K562 (cell line): ENCODE measurements at regions not wholly inside any gene's neighbourhood (a gene's known extent, or its start where the extent isn't known, plus 50 kb on each side); places are given as distances from the start of the nearest gene placed in this dataset.
A peak's percentile ranks its signal among the peaks of the same experiment; 100 is the strongest.

Source experiments
- ATAC-seq: fragments of 200-7000 bp; cut with Tn5 transposase; 3 replicates; pipeline ENCODE4 v1.9.1; 2020; ENCODE audit warnings: moderate library complexity
- BruUV-seq: library from RNA; stranded (reverse); fragments of 400-500 nt; replicated peaks from 2 replicates; lab custom pipeline; 2021; lab: Mats Ljungman, UMichigan
- CTCF ChIA-PET: fragments of 300-600 bp; formaldehyde crosslinking; extraction: SDS; loops from one replicate; lab custom pipeline; 2021; ENCODE audit warnings: low intra/inter-chr PET ratio; lab: Yijun Ruan, JAX
- POLR2A ChIA-PET: fragments of 300-600, 350-650 bp; sonication (Branson Sonifier 250); formaldehyde crosslinking; extraction: SDS; loops from one replicate; lab custom pipeline; 2021; ENCODE audit warnings: antibody characterized with exemption, inconsistent platforms; lab: Yijun Ruan, JAX
- DNase-seq, 4 experiments: peaks; one replicate each; pipeline versions ENCODE4 v3.0.0 to v3.0.0-alpha.2; 2011 to 2018; ENCODE audit warnings: low spot score in 3 of 4, mixed read lengths in 3 of 4; ENCODE audit errors: extremely low read depth in 1 of 4
- FAIRE-seq: peaks from 2 replicates; lab custom pipeline; 2011; peaks lifted over from hg19 to GRCh38; lab: Jason Lieb, UNC
- H2AFZ ChIP-seq: 2 replicates; pipeline ENCODE4 v1.6.0; 2011; ENCODE audit warnings: low read depth, low read length, control low read depth, inconsistent platforms
- H3K27ac ChIP-seq: fragments of 200-600 bp; 3 replicates; pipeline ENCODE4 v1.8.0; 2011; ENCODE audit warnings: low read depth, mild to moderate bottlenecking, control low read depth, inconsistent platforms, low read length, moderate library complexity, mixed read lengths; ENCODE audit errors: extremely low read depth
- H3K27me3 ChIP-seq, 2 experiments: fragments of 300-600 bp in 1 of 2; 2 replicates in 1 of 2; 3 replicates in 1 of 2; pipeline versions ENCODE4 v1.6.0 to v1.8.0; 2011; ENCODE audit warnings: inconsistent platforms in 2 of 2, low read length in 2 of 2, mild to moderate bottlenecking in 1 of 2, mixed read lengths in 1 of 2, moderate library complexity in 1 of 2; ENCODE audit not compliant: control insufficient read depth in 2 of 2, insufficient read depth in 2 of 2
- H3K36me3 ChIP-seq: fragments of 300-600 bp; 3 replicates; pipeline ENCODE4 v1.8.0; 2011; ENCODE audit warnings: mild to moderate bottlenecking, low read length, inconsistent platforms; ENCODE audit not compliant: control insufficient read depth, insufficient read depth
- H3K4me1 ChIP-seq, 2 experiments: fragments of 200-600 bp in 1 of 2; replicated peaks in 1 of 2; 2 replicates in 1 of 2; 3 replicates in 1 of 2; pipeline versions ENCODE4 v1.5.1 to v1.8.0; 2011; ENCODE audit warnings: inconsistent platforms in 2 of 2, low read length in 2 of 2, mild to moderate bottlenecking in 1 of 2, mixed read lengths in 1 of 2, moderate library complexity in 1 of 2; ENCODE audit not compliant: control insufficient read depth in 2 of 2, insufficient read depth in 2 of 2
- H3K4me2 ChIP-seq: 2 replicates; pipeline ENCODE4 v1.6.1; 2011; ENCODE audit warnings: low read length, control low read depth, inconsistent platforms, mixed read lengths; ENCODE audit not compliant: insufficient read depth
- H3K4me3 ChIP-seq: fragments of 200-600 bp; sonication (generic), shearing (Covaris generic); 2 replicates; pipeline ENCODE4 v1.5.1; 2016; ENCODE audit warnings: control low read depth, inconsistent platforms
- H3K79me2 ChIP-seq: fragments of 200-600 bp; 3 replicates; pipeline ENCODE4 v1.8.0; 2011; ENCODE audit warnings: low read length, inconsistent platforms; ENCODE audit not compliant: control insufficient read depth, insufficient read depth
- H3K9ac ChIP-seq, 2 experiments: 2 replicates each; pipeline versions ENCODE4 v1.6.0 to v1.6.1; 2011; ENCODE audit warnings: low read depth in 2 of 2, low read length in 2 of 2, control low read depth in 1 of 2, inconsistent platforms in 1 of 2, mild to moderate bottlenecking in 1 of 2, mixed read lengths in 1 of 2; ENCODE audit not compliant: insufficient read depth in 1 of 2
- H3K9me1 ChIP-seq: one replicate; pipeline ENCODE4 v1.6.0; 2011; ENCODE audit warnings: inconsistent platforms, mild to moderate bottlenecking, low read length, moderate library complexity; ENCODE audit not compliant: control insufficient read depth, insufficient read depth
- H3K9me3 ChIP-seq: replicated peaks from 2 replicates; pipeline ENCODE4 v1.5.1; 2011; ENCODE audit warnings: low read depth, low read length, inconsistent platforms; ENCODE audit not compliant: control insufficient read depth, insufficient read depth
- H4K20me1 ChIP-seq: replicated peaks from 2 replicates; pipeline ENCODE4 v1.6.1; 2011; ENCODE audit warnings: low read length, inconsistent platforms, mixed read lengths; ENCODE audit not compliant: control insufficient read depth, insufficient read depth
- E2F6 ChIP-seq, 2 experiments: IDR thresholded peaks; 2 replicates each; pipeline ENCODE4 v1.6.1; 2011; ENCODE audit warnings: borderline replicate concordance in 1 of 2, control low read depth in 1 of 2, low read depth in 1 of 2, low read length in 1 of 2, mild to moderate bottlenecking in 1 of 2, mixed read lengths in 1 of 2, moderate library complexity in 1 of 2; ENCODE audit not compliant: insufficient read depth in 1 of 2, insufficient read length in 1 of 2, poor library complexity in 1 of 2, severe bottlenecking in 1 of 2; ENCODE audit errors: extremely low read depth in 1 of 2
- HIVEP1 ChIP-seq: fragments of 250-450 bp; sonication (Bioruptor Pico); IDR thresholded peaks from 2 replicates; pipeline ENCODE4 v1.4.0; 2020; ENCODE audit warnings: mild to moderate bottlenecking
- PATZ1 ChIP-seq: fragments of 250-450 bp; sonication (Bioruptor Pico); IDR thresholded peaks from 2 replicates; pipeline ENCODE4 v1.5.0; 2020; ENCODE audit warnings: mild to moderate bottlenecking, borderline replicate concordance
- SLC30A9 ChIP-seq: fragments of 250-450 bp; sonication (Bioruptor Pico); IDR thresholded peaks from 2 replicates; pipeline ENCODE4 v1.8.0; 2022; ENCODE audit warnings: mild to moderate bottlenecking, moderate library complexity
- SP2 ChIP-seq: IDR thresholded peaks from 2 replicates; pipeline ENCODE4 v1.6.1; 2011; ENCODE audit warnings: mild to moderate bottlenecking, low read depth, low read length, moderate library complexity; ENCODE audit not compliant: poor library complexity, severe bottlenecking; ENCODE audit errors: extremely low read depth
- TCF3 ChIP-seq: sonication (generic); formaldehyde crosslinking; IDR thresholded peaks from 2 replicates; pipeline ENCODE4 v1.4.0; 2020; ENCODE audit warnings: mild to moderate bottlenecking, missing genetic modification reagents
- TRIM24 ChIP-seq, 2 experiments: fragments of 450-650 bp; IDR thresholded peaks; 2 replicates each; pipeline ENCODE4 v1.6.1; 2016
- U2AF2 ChIP-seq: fragments of 200-400 bp; formaldehyde crosslinking; optimal IDR thresholded peaks from 2 replicates; pipeline ENCODE3; 2017; ENCODE audit warnings: low read depth, mild to moderate bottlenecking, low read length
- ZNF398 ChIP-seq: fragments of 250-450 bp; sonication (Bioruptor Pico); IDR thresholded peaks from 2 replicates; pipeline ENCODE4 v1.8.0; 2021; ENCODE audit warnings: moderate library complexity, mild to moderate bottlenecking, inconsistent platforms
- ZNF449 ChIP-seq: fragments of 250-450 bp; sonication (Bioruptor Pico); IDR thresholded peaks from 2 replicates; pipeline ENCODE4 v1.8.0; 2022; ENCODE audit warnings: moderate library complexity, mild to moderate bottlenecking, inconsistent platforms
- ZNF780A ChIP-seq: fragments of 250-450 bp; sonication (Bioruptor Pico); IDR thresholded peaks from 2 replicates; pipeline ENCODE4 v1.5.0; 2021; ENCODE audit warnings: mild to moderate bottlenecking
- WGBS: fragments of 100-300 bp; shearing (Covaris generic); methylation state at CpG from one replicate; pipeline ENCODE4 v1.1.6; 2016; ENCODE audit warnings: low coverage, mixed read lengths; ENCODE audit not compliant: insufficient coverage; ENCODE audit errors: missing lambda C conversion rate; 5-methylcytosine and 5-hydroxymethylcytosine counted together
- in situ Hi-C: fragments of 300-500 bp; cut with MboI; formaldehyde crosslinking; loops from 4 replicates; pipeline ENCODE4 v1.15.0; 2018; ENCODE audit warnings: inconsistent platforms, mixed read lengths
- intact Hi-C: fragments of 100-400 bp; cut with micrococcal nuclease; formaldehyde crosslinking; loops from 2 replicates; pipeline ENCODE4 v1.14.2; 2022
- TF ChIP-seq, protein P1 (sequence below): sonication (generic); formaldehyde crosslinking; IDR thresholded peaks from 2 replicates; pipeline ENCODE4 v1.9.0; 2022; ENCODE audit warnings: mild to moderate bottlenecking, missing genetic modification reagents
- TF ChIP-seq, protein P2 (sequence below): fragments of 450-650 bp; formaldehyde crosslinking; IDR thresholded peaks from 2 replicates; pipeline ENCODE4 v1.4.0; 2022; ENCODE audit warnings: mild to moderate bottlenecking, moderate library complexity

- Histone ChIP-seq H3K27ac (no peak overlapping the region; the same call in 2 of the 3 replicates), H3K27me3 (no peaks in the 10 kb centered on the region), H3K4me2 (no peak overlapping the region), H3K9me3 (peaks cover 9% of the 10 kb centered on the region), H3K4me1 (peaks cover 0 to 10% of the 10 kb centered on the region in 2 experiments; a peak in 3 of 5 replicates), H3K79me2 (no peaks in the 10 kb centered on the region), H2AFZ (0 out of 2 replicates have a peak overlapping the region, but pooled peaks have one; percentile 22), H3K9ac (no peak overlapping the region), H3K36me3 (no peaks in the 10 kb centered on the region), H3K9me1 (no peaks in the 10 kb centered on the region), H4K20me1 (no peaks in the 10 kb centered on the region), H3K4me3 (no peak overlapping the region)
- POLR2A ChIA-PET: no interaction called here
- CTCF ChIA-PET: no interaction called here
- in situ Hi-C loops: no loop called here
- WGBS: 0% methylated on average over 3 of the region's 3 CpGs
- FAIRE-seq: no peak
- intact Hi-C loops: no loop called here
- peak in 1 of 4 experiments; percentile 30 for DNase-seq
- ATAC-seq: no peak
- BruUV-seq: no TSS peak
- TF ChIP-seq HIVEP1 (CRISPR knock-in tag): no peak
- TF ChIP-seq, protein P1, sequence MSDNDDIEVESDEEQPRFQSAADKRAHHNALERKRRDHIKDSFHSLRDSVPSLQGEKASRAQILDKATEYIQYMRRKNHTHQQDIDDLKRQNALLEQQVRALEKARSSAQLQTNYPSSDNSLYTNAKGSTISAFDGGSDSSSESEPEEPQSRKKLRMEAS (CRISPR knock-in tag): no peak
- TF ChIP-seq TCF3 (CRISPR knock-in tag): peak; percentile 76
- TF ChIP-seq TRIM24 (IDR thresholded peaks at IDR 0.05): peak in 1 of 2 experiments; percentile 76; a peak in 2 of 4 replicates
- no peak for TF ChIP-seq SP2
- no peak for TF ChIP-seq ZNF780A (CRISPR knock-in tag)
- TF ChIP-seq PATZ1: no peak
- TF ChIP-seq ZNF398 (CRISPR knock-in tag): no peak
- peak in 1 of 2 experiments; percentile 50 for TF ChIP-seq E2F6 (IDR thresholded peaks at IDR 0.05; ENCODE audit: borderline replicate concordance in 1 of 2, extremely low read depth in 1 of 2, insufficient read depth in 1 of 2, insufficient read length in 1 of 2, low read depth in 1 of 2, low read length in 1 of 2, poor library complexity in 1 of 2, severe bottlenecking in 1 of 2)
- TF ChIP-seq U2AF2: no peak
- no peak for TF ChIP-seq SLC30A9 (CRISPR knock-in tag)
- TF ChIP-seq ZNF449 (CRISPR knock-in tag): no peak
- TF ChIP-seq, protein P2, sequence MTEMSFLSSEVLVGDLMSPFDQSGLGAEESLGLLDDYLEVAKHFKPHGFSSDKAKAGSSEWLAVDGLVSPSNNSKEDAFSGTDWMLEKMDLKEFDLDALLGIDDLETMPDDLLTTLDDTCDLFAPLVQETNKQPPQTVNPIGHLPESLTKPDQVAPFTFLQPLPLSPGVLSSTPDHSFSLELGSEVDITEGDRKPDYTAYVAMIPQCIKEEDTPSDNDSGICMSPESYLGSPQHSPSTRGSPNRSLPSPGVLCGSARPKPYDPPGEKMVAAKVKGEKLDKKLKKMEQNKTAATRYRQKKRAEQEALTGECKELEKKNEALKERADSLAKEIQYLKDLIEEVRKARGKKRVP (CRISPR knock-in tag): no peak
Observed at GRCh38 chr5:88380332-88380731, 111.7 kb upstream of the TMEM161B start.
